ENCODE measurements at regions not wholly inside any gene's neighbourhood (a gene's known extent, or its start where the extent isn't known, plus 50 kb on each side); places are given as distances from the start of the nearest gene placed in this dataset.

- H3K4me2 ChIP-seq (ENCODE audit: extremely low read depth, insufficient read depth, low read length) = no peak overlapping the region
- H3K79me2 ChIP-seq (ENCODE audit: control insufficient read depth, insufficient read depth, low read length) = no peaks in the 10 kb centered on the region
- no peaks in the 10 kb centered on the region for H3K27me3 ChIP-seq (ENCODE audit: control insufficient read depth, insufficient read depth, low read length)
- H3K4me3 ChIP-seq (replicated peaks in 1 of 4; ENCODE audit: control extremely low read depth in 1 of 4, insufficient read depth in 1 of 4, low read depth in 3 of 4, low read length in 4 of 4) = no peak overlapping the region
- H3K36me3 ChIP-seq (ENCODE audit: control insufficient read depth, insufficient read depth, low read length) = no peaks in the 10 kb centered on the region
- H4K20me1 ChIP-seq (ENCODE audit: control insufficient read depth, extremely low read depth, insufficient read depth, low read length) = no peaks in the 10 kb centered on the region
- H3K9ac ChIP-seq (ENCODE audit: insufficient read depth, low read length) = no peak overlapping the region
- no peaks in the 10 kb centered on the region for H3K9me3 ChIP-seq (ENCODE audit: control insufficient read depth, insufficient read depth, low read depth, low read length)
- DNase-seq (ENCODE audit: low read depth in 2 of 2) = no peak
- no peak overlapping the region for H3K27ac ChIP-seq (ENCODE audit: insufficient read depth, low read length)
- TF ChIP-seq EZH2 (IDR thresholded peaks at IDR 0.05; ENCODE audit: low read length, missing control alignments) = no peak
- no peak for TF ChIP-seq CTCF (conservative IDR thresholded peaks at IDR 0.05 in 1 of 2, IDR thresholded peaks at IDR 0.05 in 1 of 2; ENCODE audit: low read depth in 1 of 2, low read length in 2 of 2)
- H2AFZ ChIP-seq (ENCODE audit: low read length) = no peak overlapping the region
- H3K4me1 ChIP-seq (ENCODE audit: control insufficient read depth, extremely low read depth, insufficient read depth, low read length) = no peaks in the 10 kb centered on the region
These were observed 388.4 kb downstream of the SHANK2 start for GRCh38 chr11:70863993-70864392.

DNA sequence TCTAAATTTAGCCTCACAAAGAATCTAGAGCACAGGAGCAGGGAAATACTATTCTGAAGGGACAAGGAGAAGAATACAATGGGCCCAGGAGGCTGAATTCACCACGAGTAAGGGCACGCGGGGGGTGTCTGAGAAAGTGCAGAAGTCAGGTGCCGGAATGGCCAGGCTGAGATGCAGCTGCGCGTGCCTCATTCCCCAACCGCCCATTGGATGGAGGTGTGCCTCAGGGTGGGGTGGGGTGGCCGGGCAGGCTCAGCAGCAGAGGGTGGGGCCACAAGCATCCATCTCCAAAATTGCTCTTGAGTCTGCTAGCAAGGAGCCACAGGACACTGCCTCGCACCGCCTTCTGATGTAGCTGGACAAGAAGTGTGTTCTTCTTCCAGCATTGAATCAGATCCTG, 387.0 kb downstream of the SHANK2 start:
- DNase-seq (ENCODE audit: low read depth in 2 of 2) = no peak
- no peak overlapping the region for H3K4me3 ChIP-seq (replicated peaks in 1 of 4; ENCODE audit: control extremely low read depth in 1 of 4, insufficient read depth in 1 of 4, low read depth in 3 of 4, low read length in 4 of 4)
- no peak overlapping the region for H3K4me2 ChIP-seq (ENCODE audit: extremely low read depth, insufficient read depth, low read length)
- no peaks in the 10 kb centered on the region for H3K4me1 ChIP-seq (ENCODE audit: control insufficient read depth, extremely low read depth, insufficient read depth, low read length)
- H3K27ac ChIP-seq (ENCODE audit: insufficient read depth, low read length) = no peak overlapping the region
- H3K36me3 ChIP-seq (ENCODE audit: control insufficient read depth, insufficient read depth, low read length) = no peaks in the 10 kb centered on the region
- no peaks in the 10 kb centered on the region for H3K79me2 ChIP-seq (ENCODE audit: control insufficient read depth, insufficient read depth, low read length)
- TF ChIP-seq CTCF (conservative IDR thresholded peaks at IDR 0.05 in 1 of 2, IDR thresholded peaks at IDR 0.05 in 1 of 2; ENCODE audit: low read depth in 1 of 2, low read length in 2 of 2) (no peak), EZH2 (IDR thresholded peaks at IDR 0.05; ENCODE audit: low read length, missing control alignments) (no peak)
- no peaks in the 10 kb centered on the region for H4K20me1 ChIP-seq (ENCODE audit: control insufficient read depth, extremely low read depth, insufficient read depth, low read length)
- H3K9me3 ChIP-seq (ENCODE audit: control insufficient read depth, insufficient read depth, low read depth, low read length) = no peaks in the 10 kb centered on the region
- H3K9ac ChIP-seq (ENCODE audit: insufficient read depth, low read length) = no peak overlapping the region
- H2AFZ ChIP-seq (ENCODE audit: low read length) = no peak overlapping the region
- H3K27me3 ChIP-seq (ENCODE audit: control insufficient read depth, insufficient read depth, low read length) = no peaks in the 10 kb centered on the region

DNA sequence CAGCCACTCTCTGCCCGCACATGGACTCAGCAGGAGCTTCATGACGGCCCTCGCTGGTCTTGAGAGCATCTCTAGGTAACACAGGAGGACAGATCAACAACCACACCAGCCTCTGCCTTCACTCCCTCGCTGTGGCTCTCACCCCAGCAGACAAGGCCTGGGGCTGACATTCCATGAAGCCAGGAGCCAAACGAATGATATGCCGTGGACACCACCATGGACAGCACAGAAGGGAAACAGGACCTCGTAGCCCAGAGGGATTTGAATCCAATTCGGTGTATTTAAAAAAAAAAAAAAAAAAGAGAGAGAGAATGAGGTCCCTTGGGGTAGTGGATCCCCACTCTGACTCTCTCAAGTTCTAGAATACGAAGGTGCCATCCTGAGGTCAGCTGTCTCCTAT, 385.5 kb downstream of the SHANK2 start:
- Histone ChIP-seq H3K79me2 (ENCODE audit: control insufficient read depth, insufficient read depth, low read length) (no peaks in the 10 kb centered on the region), H3K36me3 (ENCODE audit: control insufficient read depth, insufficient read depth, low read length) (no peaks in the 10 kb centered on the region), H4K20me1 (ENCODE audit: control insufficient read depth, extremely low read depth, insufficient read depth, low read length) (no peaks in the 10 kb centered on the region), H3K27me3 (ENCODE audit: control insufficient read depth, insufficient read depth, low read length) (no peaks in the 10 kb centered on the region), H3K9me3 (ENCODE audit: control insufficient read depth, insufficient read depth, low read depth, low read length) (no peaks in the 10 kb centered on the region), H3K4me2 (ENCODE audit: extremely low read depth, insufficient read depth, low read length) (no peak overlapping the region), H3K9ac (ENCODE audit: insufficient read depth, low read length) (no peak overlapping the region), H3K27ac (ENCODE audit: insufficient read depth, low read length) (no peak overlapping the region), H2AFZ (ENCODE audit: low read length) (no peak overlapping the region), H3K4me3 (replicated peaks in 1 of 4; ENCODE audit: control extremely low read depth in 1 of 4, insufficient read depth in 1 of 4, low read depth in 3 of 4, low read length in 4 of 4) (no peak overlapping the region), H3K4me1 (ENCODE audit: control insufficient read depth, extremely low read depth, insufficient read depth, low read length) (no peaks in the 10 kb centered on the region)
- TF ChIP-seq CTCF (conservative IDR thresholded peaks at IDR 0.05 in 1 of 2, IDR thresholded peaks at IDR 0.05 in 1 of 2; ENCODE audit: low read depth in 1 of 2, low read length in 2 of 2) (no peak), EZH2 (IDR thresholded peaks at IDR 0.05; ENCODE audit: low read length, missing control alignments) (no peak)
- no peak for DNase-seq (ENCODE audit: low read depth in 2 of 2)
